Upper lobe of left lung (tissue), 6 donors: ENCODE measurements at regions not wholly inside any gene's neighbourhood (a gene's known extent, or its start where the extent isn't known, plus 50 kb on each side); places are given as distances from the start of the nearest gene placed in this dataset.

Source experiments
- ATAC-seq, 2 donors: fragments of 200-7000 bp; cut with Tn5 transposase; one replicate each; pipeline ENCODE4 v1.9.1; 2022; ENCODE audit warnings: mild to moderate bottlenecking in 2 of 2, moderate library complexity in 2 of 2; ENCODE audit not compliant: low FRiP score in 2 of 2
- DNase-seq, 2 donors: peaks; one replicate each; pipeline ENCODE4 v3.0.0-alpha.2; 2019 to 2020
- H3K27ac ChIP-seq, 4 donors: fragments of 200-600 bp; sonication (generic); one replicate each; pipeline ENCODE4 v1.5.1; 2016 to 2019
- H3K27me3 ChIP-seq, 4 donors: fragments of 200-600 bp; sonication (generic); one replicate each; pipeline ENCODE4 v1.5.1; 2017 to 2019
- H3K36me3 ChIP-seq, 4 donors: fragments of 200-600 bp; sonication (generic); one replicate each; pipeline ENCODE4 v1.5.1; 2016 to 2019
- H3K4me1 ChIP-seq, 4 donors: fragments of 200-600 bp; sonication (generic); one replicate each; pipeline ENCODE4 v1.5.1; 2018 to 2019
- H3K4me3 ChIP-seq, 4 donors: fragments of 200-600 bp; sonication (generic); one replicate each; pipeline ENCODE4 v1.5.1; 2017 to 2019; ENCODE audit warnings: mild to moderate bottlenecking in 2 of 4, moderate library complexity in 1 of 4
- H3K9me3 ChIP-seq, 4 donors: fragments of 200-600 bp; sonication (generic); one replicate each; pipeline ENCODE4 v1.5.1; 2018 to 2019
- EP300 ChIP-seq, 4 donors: sonication (generic); formaldehyde crosslinking; IDR thresholded peaks; one replicate each; pipeline ENCODE4 v1.5.1; 2017; ENCODE audit warnings: antibody characterized with exemption in 4 of 4, control low read depth in 2 of 4
- POLR2A ChIP-seq, 4 donors: fragments of 450-650 bp; IDR thresholded peaks; one replicate each; pipeline ENCODE4 v1.5.1; 2016 to 2017; ENCODE audit warnings: antibody characterized with exemption in 4 of 4, mild to moderate bottlenecking in 2 of 4
- POLR2AphosphoS5 ChIP-seq, 2 donors: sonication (generic); formaldehyde crosslinking; IDR thresholded peaks; one replicate each; pipeline ENCODE4 v1.5.1; 2017; ENCODE audit warnings: antibody characterized with exemption in 2 of 2
- WGBS, 2 donors: methylation state at CpG; one replicate each; pipeline ENCODE4 v1.1.5; 2017 to 2018; 5-methylcytosine and 5-hydroxymethylcytosine counted together
- TF ChIP-seq, protein P1 (sequence below), 6 experiments: fragments of 450-650 bp in 4 of 6; fragments of 200-600 bp in 2 of 6; sonication (generic) in 2 of 6; IDR thresholded peaks; one replicate each; pipeline ENCODE4 v1.5.1; 2016 to 2019; ENCODE audit warnings: antibody characterized with exemption in 6 of 6
- donor health status: DM: no; HTN: no; CAD: no; lungs with moderate emphysema.
- donor health status: DM: no; HTN: yes; CAD: no; lungs with severe emphysema.

DNA sequence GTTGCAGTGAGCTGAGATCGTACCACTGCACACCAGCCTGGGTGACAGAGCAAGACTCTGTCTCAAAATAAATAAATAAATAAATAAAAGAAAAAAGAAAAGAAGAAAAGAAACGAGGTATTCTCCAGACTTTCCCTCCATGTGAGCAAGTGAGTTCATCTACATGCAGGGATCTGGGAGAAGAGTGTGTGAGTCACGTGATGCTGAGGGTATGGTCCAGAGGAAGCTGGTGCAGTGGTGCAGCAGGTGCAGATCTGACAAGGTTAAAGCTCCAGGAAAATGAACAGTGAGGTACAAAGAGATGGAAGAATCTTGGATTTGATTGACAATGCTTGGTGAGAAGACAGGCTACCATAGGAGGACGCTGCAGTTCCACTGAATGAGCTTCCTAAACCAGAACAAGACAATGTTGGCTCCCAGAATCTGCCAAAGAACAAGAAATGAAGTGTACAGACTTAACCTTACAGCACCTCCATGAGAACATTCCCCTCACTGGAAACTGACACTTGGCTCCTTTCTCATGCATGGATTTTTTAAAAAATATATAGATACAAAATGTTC is 79.5 kb upstream of the BTBD3 start:
- H3K4me1 ChIP-seq = no peaks in the 10 kb centered on the region
- H3K4me3 ChIP-seq = no peak overlapping the region
- no peak overlapping the region for H3K27ac ChIP-seq
- no peak for TF ChIP-seq EP300 (IDR thresholded peaks at IDR 0.05)
- TF ChIP-seq POLR2AphosphoS5 (IDR thresholded peaks at IDR 0.05) = no peak
- TF ChIP-seq POLR2A (IDR thresholded peaks at IDR 0.05) = no peak
- TF ChIP-seq, protein P1, sequence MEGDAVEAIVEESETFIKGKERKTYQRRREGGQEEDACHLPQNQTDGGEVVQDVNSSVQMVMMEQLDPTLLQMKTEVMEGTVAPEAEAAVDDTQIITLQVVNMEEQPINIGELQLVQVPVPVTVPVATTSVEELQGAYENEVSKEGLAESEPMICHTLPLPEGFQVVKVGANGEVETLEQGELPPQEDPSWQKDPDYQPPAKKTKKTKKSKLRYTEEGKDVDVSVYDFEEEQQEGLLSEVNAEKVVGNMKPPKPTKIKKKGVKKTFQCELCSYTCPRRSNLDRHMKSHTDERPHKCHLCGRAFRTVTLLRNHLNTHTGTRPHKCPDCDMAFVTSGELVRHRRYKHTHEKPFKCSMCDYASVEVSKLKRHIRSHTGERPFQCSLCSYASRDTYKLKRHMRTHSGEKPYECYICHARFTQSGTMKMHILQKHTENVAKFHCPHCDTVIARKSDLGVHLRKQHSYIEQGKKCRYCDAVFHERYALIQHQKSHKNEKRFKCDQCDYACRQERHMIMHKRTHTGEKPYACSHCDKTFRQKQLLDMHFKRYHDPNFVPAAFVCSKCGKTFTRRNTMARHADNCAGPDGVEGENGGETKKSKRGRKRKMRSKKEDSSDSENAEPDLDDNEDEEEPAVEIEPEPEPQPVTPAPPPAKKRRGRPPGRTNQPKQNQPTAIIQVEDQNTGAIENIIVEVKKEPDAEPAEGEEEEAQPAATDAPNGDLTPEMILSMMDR (IDR thresholded peaks at IDR 0.05) = no peak
- WGBS, 2 donors = 76 to 78% methylated on average over 4 of the region's 4 CpGs
- ATAC-seq (no peak), DNase-seq (no peak)
- H3K36me3 ChIP-seq = no peaks in the 10 kb centered on the region
- H3K27me3 ChIP-seq = no peaks in the 10 kb centered on the region
- H3K9me3 ChIP-seq = no peaks in the 10 kb centered on the region

DNA sequence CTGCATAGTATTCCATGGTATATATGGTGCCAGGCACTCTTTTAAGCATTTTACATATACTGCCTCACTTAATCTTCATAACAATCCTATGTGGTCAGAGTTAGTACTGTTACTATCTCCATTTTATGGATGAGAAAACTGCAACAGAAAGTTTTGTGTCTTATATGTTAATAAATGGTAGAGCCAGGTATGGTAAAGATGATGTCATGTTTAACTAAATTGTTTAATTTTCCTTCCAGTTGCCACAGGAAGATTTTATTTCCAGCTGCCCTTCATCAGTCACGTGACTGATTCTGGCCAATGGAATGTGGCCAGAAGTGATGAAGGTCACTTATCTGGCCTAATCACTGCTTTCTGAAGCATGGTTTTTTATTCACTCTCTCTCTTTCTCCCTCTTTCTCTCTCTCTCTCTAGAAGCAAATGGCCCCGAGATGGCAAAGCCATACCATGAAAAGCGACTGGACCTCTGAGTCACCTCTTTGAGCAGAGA is 75.7 kb upstream of the BTBD3 start:
- DNase-seq = no peak
- no peaks in the 10 kb centered on the region for H3K27me3 ChIP-seq
- no peak for ATAC-seq
- H3K36me3 ChIP-seq = no peaks in the 10 kb centered on the region
- TF ChIP-seq POLR2A (IDR thresholded peaks at IDR 0.05) (no peak), POLR2AphosphoS5 (IDR thresholded peaks at IDR 0.05) (no peak), EP300 (IDR thresholded peaks at IDR 0.05) (no peak)
- TF ChIP-seq, protein P1 (IDR thresholded peaks at IDR 0.05) = no peak
- no peak overlapping the region for H3K4me3 ChIP-seq
- H3K27ac ChIP-seq = no peak overlapping the region
- WGBS, 2 donors = 82 to 83% methylated on average over 3 of the region's 3 CpGs
- H3K9me3 ChIP-seq = no peaks in the 10 kb centered on the region
- no peaks in the 10 kb centered on the region for H3K4me1 ChIP-seq

DNA sequence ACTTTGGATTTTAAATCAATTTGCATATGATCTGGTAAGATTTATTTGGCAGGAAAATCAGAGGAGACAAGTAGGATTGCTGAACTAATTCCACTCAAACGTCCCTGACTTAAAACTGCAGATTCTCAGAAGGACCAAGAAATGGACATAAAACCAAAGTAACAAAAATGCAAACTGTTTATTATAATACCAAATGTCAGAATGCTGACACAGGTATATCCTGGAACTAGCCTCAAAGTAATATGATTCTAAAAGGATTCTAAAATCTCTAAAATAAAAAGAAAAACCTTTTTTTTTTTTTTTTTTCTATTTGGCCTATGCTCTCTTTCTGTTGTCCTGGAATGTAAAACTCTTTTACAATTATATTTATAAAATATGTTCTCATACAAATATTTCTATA is 74.4 kb upstream of the BTBD3 start:
- ATAC-seq (no peak), DNase-seq (no peak)
- WGBS, 2 donors = 53 to 68% methylated on average over 1 of the region's 1 CpG
- TF ChIP-seq, protein P1 (IDR thresholded peaks at IDR 0.05) = no peak
- TF ChIP-seq POLR2A (IDR thresholded peaks at IDR 0.05) (no peak), POLR2AphosphoS5 (IDR thresholded peaks at IDR 0.05) (no peak), EP300 (IDR thresholded peaks at IDR 0.05) (no peak)
- H3K4me1 ChIP-seq = no peaks in the 10 kb centered on the region
- H3K27ac ChIP-seq = no peak overlapping the region
- H3K27me3 ChIP-seq = no peaks in the 10 kb centered on the region
- no peaks in the 10 kb centered on the region for H3K9me3 ChIP-seq
- H3K36me3 ChIP-seq = no peaks in the 10 kb centered on the region
- no peak overlapping the region for H3K4me3 ChIP-seq

DNA sequence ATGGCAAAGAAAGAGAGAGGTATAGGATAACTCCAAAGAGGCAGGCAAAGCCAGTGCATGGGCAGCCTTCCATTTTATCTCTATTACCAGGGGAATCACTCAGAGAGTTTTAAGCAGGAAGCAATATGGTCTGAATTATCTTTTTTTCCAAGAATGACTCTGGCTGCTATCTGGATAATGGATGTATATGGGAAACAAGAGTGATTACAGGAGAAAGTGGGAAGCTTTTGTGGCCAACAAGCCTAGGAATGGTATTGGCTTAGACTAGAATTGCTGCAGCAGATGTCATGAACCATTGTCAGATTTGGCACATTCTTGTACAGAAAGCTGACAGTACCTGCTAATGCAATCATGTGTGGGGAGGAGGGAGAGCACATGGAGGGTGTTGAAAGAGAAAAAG is 73.0 kb upstream of the BTBD3 start:
- Histone ChIP-seq H3K36me3 (no peaks in the 10 kb centered on the region), H3K27me3 (no peaks in the 10 kb centered on the region), H3K4me3 (no peak overlapping the region), H3K27ac (no peak overlapping the region), H3K4me1 (no peaks in the 10 kb centered on the region), H3K9me3 (no peaks in the 10 kb centered on the region)
- ATAC-seq (no peak), DNase-seq (no peak)
- TF ChIP-seq EP300 (IDR thresholded peaks at IDR 0.05) = no peak
- no peak for TF ChIP-seq POLR2A (IDR thresholded peaks at IDR 0.05)
- no peak for TF ChIP-seq POLR2AphosphoS5 (IDR thresholded peaks at IDR 0.05)
- TF ChIP-seq, protein P1 (IDR thresholded peaks at IDR 0.05) = no peak

DNA sequence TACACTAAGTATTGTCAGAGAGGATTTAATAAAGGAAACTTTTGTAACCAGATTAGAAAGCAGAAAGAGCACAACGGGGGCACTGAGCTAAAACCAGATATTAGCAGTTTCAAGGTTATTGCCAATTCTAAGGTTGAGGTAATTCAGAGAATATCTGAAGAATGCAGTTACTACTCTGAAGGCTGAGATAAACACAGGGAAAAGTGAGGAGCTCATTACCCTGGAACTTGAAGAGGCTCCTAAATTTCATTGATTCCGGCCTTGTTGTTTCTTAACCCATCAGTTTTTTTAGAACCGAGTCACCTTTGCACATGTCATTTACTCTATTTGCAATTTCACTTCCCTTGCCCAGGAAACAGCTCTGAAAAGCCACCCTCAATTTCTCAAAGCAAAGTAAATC is 72.4 kb upstream of the BTBD3 start:
- WGBS, 2 donors = 76 to 77% methylated on average over 3 of the region's 3 CpGs
- no peak for ATAC-seq

More for the DNA sequence above, 72.4 kb upstream of the BTBD3 start:
- Histone ChIP-seq H3K36me3 (no peaks in the 10 kb centered on the region), H3K9me3 (no peaks in the 10 kb centered on the region), H3K4me1 (no peaks in the 10 kb centered on the region), H3K27me3 (no peaks in the 10 kb centered on the region), H3K4me3 (no peak overlapping the region), H3K27ac (no peak overlapping the region)
- DNase-seq = no peak
- no peak for TF ChIP-seq POLR2A (IDR thresholded peaks at IDR 0.05)
- TF ChIP-seq, protein P1 (IDR thresholded peaks at IDR 0.05) = no peak
